ENCODE measurements at regions not wholly inside any gene's neighbourhood (a gene's known extent, or its start where the extent isn't known, plus 50 kb on each side); places are given as distances from the start of the nearest gene placed in this dataset.

DNA sequence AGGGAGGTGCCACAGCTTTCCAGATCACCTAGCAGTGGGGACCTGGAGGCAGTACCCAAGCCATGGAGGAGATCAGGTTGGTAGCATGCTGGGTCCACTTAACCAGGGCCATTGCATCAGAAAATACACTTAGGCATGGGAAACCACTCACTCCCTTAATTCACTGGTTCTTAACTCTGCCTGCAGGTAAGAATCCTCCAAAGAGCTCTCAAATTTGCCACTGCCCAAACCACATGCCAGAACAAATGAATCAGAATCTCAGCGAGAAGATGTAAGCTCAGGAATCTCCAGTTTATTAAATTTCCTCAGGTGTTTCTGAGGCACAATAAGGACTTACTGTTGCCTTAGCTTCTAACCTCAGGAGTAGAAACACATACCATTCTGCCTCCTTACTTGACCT is 327.7 kb upstream of the RASGEF1B start:
- Histone ChIP-seq H3K27me3 (ENCODE audit: low read depth) (no peaks in the 10 kb centered on the region), H3K4me1 (no peaks in the 10 kb centered on the region), H3K9me3 (no peaks in the 10 kb centered on the region), H3K4me3 (no peak overlapping the region), H3K36me3 (no peaks in the 10 kb centered on the region), H3K27ac (no peak overlapping the region)
- ATAC-seq = no peak
- DNase-seq = no peak
- TF ChIP-seq, protein P1, sequence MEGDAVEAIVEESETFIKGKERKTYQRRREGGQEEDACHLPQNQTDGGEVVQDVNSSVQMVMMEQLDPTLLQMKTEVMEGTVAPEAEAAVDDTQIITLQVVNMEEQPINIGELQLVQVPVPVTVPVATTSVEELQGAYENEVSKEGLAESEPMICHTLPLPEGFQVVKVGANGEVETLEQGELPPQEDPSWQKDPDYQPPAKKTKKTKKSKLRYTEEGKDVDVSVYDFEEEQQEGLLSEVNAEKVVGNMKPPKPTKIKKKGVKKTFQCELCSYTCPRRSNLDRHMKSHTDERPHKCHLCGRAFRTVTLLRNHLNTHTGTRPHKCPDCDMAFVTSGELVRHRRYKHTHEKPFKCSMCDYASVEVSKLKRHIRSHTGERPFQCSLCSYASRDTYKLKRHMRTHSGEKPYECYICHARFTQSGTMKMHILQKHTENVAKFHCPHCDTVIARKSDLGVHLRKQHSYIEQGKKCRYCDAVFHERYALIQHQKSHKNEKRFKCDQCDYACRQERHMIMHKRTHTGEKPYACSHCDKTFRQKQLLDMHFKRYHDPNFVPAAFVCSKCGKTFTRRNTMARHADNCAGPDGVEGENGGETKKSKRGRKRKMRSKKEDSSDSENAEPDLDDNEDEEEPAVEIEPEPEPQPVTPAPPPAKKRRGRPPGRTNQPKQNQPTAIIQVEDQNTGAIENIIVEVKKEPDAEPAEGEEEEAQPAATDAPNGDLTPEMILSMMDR (IDR thresholded peaks at IDR 0.05) = no peak
- intact Hi-C loops (cut with DNase I) = no loop called here

DNA sequence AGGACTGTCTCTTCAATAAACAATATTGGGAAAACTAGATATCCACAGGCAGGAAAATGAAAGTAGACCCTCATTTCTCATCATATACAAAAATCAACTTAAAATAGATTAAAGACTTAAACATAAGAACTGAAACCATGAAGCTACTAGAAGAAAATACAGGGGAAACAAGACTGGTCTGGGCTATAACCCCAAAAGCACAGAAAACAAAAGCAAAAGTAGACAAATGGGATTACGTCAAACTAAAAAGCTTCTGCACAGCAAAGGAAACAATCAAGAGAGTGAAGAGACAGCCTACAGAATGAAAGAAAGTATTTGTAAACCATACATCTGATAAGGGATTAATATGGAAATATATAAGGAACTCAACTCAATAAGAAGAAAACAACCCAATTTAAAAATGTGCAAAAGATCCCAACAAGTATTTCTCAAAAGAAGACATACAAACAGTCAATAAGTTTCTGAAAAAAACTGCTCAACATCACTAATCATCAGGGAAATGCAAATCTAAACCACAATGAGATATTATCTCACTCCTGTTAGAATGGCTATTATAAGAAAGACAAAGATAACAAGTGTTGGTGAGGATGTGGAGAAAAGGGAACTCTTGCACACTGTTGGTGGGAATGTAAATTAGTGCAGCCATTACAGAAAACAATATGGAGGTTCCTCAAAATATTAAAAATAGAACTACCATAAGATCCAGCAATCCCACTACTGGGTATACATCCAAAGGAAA is 325.3 kb upstream of the RASGEF1B start:
- TF ChIP-seq, protein P1 (IDR thresholded peaks at IDR 0.05) = no peak
- no peaks in the 10 kb centered on the region for H3K4me1 ChIP-seq
- intact Hi-C loops (cut with DNase I) = no loop called here
- H3K4me3 ChIP-seq = no peak overlapping the region
- no peaks in the 10 kb centered on the region for H3K27me3 ChIP-seq (ENCODE audit: low read depth)
- no peaks in the 10 kb centered on the region for H3K36me3 ChIP-seq
- ATAC-seq (no peak), DNase-seq (no peak)
- no peak overlapping the region for H3K27ac ChIP-seq
- H3K9me3 ChIP-seq = no peaks in the 10 kb centered on the region

DNA sequence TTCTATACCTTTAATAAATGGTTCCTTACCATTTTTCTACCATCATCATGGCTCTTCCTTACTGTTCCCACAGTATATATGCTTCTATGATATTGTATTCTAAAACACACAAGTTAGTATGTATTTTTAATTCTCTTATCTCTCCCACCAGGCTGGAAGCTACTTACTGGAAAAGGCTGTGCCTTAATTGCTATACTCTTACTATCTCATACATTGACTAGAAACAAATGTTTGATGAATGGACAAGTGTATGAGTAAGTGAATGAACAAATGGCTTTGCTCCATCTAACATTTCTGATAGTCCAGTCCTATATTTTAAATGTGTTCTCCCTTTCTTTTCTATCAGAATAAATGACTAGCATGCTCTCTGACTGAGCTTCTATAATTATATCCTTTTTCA is 320.8 kb upstream of the RASGEF1B start:
- Histone ChIP-seq H3K36me3 (no peaks in the 10 kb centered on the region), H3K4me1 (no peaks in the 10 kb centered on the region), H3K27me3 (ENCODE audit: low read depth) (no peaks in the 10 kb centered on the region), H3K27ac (no peak overlapping the region), H3K9me3 (no peaks in the 10 kb centered on the region), H3K4me3 (no peak overlapping the region)
- intact Hi-C loops (cut with DNase I) = no loop called here
- DNase-seq (no peak), ATAC-seq (no peak)
- TF ChIP-seq, protein P1 (IDR thresholded peaks at IDR 0.05) = no peak

DNA sequence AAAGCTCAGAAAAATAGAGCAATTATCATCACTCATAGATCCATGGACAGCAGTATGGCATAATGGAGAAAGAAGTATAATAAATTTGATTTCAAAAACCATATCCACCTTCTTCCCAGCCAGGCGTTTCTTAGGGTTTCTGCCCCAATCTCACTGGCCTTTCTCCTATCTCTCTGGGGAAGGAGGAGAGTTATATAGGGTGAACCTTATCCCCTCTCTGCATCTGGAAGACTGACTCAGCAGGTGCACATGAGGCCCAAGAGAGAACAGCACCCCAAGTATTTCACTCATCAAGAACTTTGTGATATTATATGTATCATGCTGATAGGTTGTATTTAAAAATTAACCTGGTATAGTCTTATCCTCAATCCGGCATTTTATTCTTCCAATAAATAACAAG is 318.8 kb upstream of the RASGEF1B start:
- TF ChIP-seq, protein P1 (IDR thresholded peaks at IDR 0.05) = no peak
- Histone ChIP-seq H3K9me3 (no peaks in the 10 kb centered on the region), H3K4me3 (no peak overlapping the region), H3K36me3 (no peaks in the 10 kb centered on the region), H3K27ac (no peak overlapping the region), H3K27me3 (ENCODE audit: low read depth) (no peaks in the 10 kb centered on the region), H3K4me1 (peaks cover 12% of the 10 kb centered on the region)
- no peak for ATAC-seq
- intact Hi-C loops (cut with DNase I) = no loop called here
- DNase-seq = no peak

DNA sequence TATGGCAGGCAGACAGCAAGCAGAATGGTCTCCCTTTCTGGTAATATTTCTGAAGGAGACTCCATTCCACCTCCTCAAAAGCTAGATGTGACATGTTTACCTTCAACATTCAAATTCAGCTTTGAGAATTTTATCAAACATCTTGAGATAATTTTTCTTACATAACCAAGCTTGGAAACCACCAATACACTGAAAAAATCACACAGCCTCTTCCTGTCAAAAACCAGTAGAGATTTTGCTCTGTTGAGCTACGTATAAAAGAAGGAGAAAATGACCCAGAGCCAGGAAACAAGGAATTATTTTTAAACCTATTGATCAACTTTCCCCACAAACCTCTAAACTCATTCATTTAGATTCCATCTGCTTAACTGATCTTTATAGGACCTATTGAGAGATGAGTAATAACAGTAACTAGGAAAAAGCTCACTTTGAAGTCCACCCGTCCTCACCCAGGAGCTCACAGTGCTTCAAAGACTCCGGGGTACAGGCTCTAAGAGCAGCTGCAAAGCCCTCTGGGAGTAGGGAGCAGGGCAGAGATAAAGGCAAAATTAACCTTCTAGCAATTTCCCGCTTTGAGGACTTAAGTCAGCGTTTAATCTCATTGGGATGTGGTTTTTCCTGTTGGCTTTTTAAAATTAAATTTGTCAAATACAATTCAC is 318.2 kb upstream of the RASGEF1B start:
- intact Hi-C loops (cut with DNase I) = no loop called here
- Histone ChIP-seq H3K4me3 (no peak overlapping the region), H3K4me1 (peaks cover 12% of the 10 kb centered on the region), H3K9me3 (no peaks in the 10 kb centered on the region), H3K27me3 (ENCODE audit: low read depth) (no peaks in the 10 kb centered on the region), H3K36me3 (no peaks in the 10 kb centered on the region), H3K27ac (no peak overlapping the region)
- no peak for ATAC-seq
- no peak for DNase-seq
- TF ChIP-seq, protein P1 (IDR thresholded peaks at IDR 0.05) = no peak
